Activated CD4-positive, alpha-beta T cell treated with anti-CD3 and anti-CD28 coated beads, Interleukin-2, amount 50 U/mL, for 48 hours (primary cell): ENCODE measurements at regions not wholly inside any gene's neighbourhood (a gene's known extent, or its start where the extent isn't known, plus 50 kb on each side); places are given as distances from the start of the nearest gene placed in this dataset.
"Not testable (repeated sequence)": the region's sequence is repeated elsewhere in the genome, so short reads cannot be mapped to it uniquely, and the experiment has no call there.

Source experiments
- DNase-seq, 2 experiments: peaks; one replicate each; pipeline ENCODE4 v3.0.0-alpha.2; 2020

GRCh38 chr14:89563471-89563870, 146.4 kb upstream of the FOXN3 start:
- no peak for DNase-seq

DNA sequence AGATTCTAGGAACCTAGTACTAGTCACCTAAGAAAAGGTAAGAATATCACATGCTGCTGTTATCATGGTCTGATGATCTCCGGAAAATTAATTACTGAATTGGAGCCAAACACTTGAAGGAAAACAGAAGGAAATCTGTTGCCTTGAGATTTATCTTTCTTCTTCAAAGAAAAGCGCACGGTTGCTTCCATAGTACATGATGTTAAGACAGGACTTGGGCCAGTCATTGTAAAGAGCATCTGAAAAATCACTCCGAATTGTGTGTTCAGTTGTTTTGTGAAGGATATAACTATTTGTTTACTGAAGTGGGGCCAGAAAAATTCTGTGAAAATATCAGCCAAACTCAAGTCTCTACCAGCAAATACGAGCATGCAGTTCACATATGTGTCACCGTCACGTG, 134.9 kb upstream of the FOXN3 start:
- DNase-seq: no peak

- no peak for DNase-seq
Observed at GRCh38 chr14:89551432-89551831, 134.4 kb upstream of the FOXN3 start.

DNA sequence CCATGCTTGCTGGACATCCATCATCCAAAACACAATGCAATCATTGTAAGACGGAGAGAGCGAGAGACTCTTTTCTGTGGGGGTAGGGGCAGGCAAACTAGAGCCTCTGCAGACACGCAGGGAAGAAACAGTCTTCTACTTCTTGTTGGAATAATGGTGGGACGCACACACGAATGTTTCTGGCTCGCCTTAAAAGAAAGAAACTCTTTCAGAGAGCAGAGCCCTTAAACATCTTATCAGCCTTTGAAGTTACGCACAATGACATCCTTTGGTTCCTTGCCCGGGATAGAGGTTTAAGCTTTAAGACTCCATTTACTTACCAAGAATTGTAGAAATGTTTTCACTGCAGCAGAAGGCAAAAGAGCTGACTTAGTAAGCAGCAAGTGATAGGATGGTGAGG, 133.8 kb upstream of the FOXN3 start:
- DNase-seq: no peak

DNA sequence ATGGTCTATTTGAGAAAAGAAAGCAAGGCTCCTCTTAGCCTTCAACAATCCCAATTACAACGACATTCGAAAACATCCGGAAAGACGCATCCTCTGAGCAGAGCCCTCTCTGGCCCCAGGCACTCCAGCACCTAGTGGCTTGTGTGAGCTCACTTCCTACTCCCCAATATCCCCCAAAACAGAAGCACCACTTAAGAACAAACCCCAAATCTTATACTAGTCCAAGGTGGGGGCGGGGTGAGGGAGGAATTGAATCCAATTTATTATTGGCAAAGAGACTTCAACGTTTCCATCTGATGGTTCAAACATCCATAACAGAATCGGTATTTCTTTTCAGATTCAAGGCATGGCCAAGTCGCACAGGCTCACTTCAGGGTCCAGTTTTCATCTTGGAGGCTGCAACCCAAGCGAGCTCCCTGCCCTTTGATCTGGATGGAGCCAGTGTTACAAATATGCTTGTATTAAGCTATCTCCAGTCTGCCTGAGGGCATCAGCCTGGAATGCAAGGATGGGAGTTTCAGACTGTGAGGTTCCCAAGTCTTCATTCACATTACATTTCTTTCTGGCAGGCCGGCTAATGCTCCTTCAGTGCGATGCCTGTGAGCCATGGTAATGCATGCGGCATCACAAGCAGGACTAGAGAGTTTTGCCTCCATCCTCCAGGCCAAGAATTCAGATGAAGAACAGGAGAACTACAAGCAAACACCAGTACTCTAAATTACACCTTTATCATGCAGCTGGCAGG, 132.5 kb upstream of the FOXN3 start:
- DNase-seq: no peak

DNA sequence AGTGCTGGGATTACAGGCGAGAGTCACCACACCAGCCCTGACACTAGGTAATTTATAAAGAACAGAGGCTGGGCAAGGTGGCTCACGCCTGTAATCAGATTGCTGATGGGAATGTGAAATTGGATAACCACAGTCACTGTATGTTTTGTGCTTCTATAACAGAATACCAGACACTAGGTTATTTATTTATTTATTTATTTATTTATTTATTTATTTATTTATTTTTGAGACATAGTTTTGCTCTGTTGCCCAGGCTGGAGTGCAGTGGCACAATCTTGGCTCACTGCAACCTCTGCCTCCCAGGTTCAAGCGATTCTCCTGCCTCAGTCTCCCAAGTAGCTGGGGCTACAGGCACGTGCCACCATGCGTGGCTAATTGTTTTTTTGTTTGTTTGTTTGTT, 130.0 kb upstream of the FOXN3 start:
- not testable (repeated sequence) for DNase-seq

GRCh38 chr14:89544636-89545301, 127.7 kb upstream of the FOXN3 start:
- DNase-seq: no peak

GRCh38 chr14:89543425-89543790, 126.4 kb upstream of the FOXN3 start:
- DNase-seq: no peak

DNA sequence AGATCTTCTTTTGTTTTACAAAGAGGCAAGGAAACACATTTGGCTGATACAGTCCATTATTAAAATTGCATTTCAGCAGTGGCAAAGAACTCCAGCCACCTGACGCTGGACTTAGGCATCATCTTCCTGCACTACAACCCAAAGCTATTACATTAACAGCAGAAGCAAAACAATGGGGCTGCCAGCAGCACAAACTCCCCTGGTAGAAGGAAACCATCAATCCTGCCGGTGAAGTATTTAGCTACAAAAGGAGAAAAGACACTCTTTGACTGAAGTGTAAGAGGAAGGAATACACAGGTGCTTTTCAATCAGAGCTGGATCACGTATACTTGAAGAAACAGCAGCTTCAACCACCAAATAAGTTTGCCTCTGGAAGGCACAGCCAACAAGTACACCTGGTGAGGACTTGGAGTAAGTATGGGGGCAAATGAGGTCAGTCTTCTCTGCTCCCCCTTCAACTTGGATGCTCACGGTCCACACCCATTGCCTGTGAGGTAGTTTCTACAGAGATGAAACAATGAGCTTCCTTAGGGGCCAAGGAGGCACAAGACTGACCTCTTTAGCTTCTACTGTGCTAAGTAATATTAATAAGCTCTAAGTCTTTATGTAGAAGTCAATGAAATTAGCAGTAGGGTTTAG, 125.9 kb upstream of the FOXN3 start:
- DNase-seq: no peak

DNA sequence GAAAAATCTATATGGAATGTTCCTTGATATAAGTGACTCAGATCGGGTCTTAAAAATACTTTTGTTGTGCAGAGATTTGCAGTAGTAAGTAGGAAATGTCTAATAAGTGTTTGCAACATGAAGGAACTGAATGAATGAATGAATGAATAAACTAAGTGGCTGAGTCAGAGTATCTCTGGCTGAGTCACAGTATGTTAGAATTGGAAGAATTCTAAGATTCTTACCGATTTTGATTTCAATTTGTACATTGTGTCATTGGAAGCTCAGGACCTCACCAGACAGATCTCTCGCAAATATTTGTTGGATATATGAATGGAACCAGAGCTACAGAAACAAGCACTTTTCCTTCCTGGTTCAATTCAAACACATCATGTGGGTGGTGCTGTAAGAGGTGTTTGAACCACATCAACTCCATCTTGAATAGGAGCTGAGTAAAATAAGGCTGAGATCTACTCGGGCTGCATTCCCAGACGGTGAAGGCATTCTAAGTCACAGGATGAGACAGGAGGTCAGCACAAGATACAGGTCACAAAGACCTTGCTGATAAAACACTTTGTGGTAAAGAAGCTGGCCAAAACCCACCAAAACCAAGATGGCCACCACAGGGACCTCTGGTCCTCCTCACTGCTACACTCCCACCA, 123.9 kb upstream of the FOXN3 start:
- no peak for DNase-seq

DNA sequence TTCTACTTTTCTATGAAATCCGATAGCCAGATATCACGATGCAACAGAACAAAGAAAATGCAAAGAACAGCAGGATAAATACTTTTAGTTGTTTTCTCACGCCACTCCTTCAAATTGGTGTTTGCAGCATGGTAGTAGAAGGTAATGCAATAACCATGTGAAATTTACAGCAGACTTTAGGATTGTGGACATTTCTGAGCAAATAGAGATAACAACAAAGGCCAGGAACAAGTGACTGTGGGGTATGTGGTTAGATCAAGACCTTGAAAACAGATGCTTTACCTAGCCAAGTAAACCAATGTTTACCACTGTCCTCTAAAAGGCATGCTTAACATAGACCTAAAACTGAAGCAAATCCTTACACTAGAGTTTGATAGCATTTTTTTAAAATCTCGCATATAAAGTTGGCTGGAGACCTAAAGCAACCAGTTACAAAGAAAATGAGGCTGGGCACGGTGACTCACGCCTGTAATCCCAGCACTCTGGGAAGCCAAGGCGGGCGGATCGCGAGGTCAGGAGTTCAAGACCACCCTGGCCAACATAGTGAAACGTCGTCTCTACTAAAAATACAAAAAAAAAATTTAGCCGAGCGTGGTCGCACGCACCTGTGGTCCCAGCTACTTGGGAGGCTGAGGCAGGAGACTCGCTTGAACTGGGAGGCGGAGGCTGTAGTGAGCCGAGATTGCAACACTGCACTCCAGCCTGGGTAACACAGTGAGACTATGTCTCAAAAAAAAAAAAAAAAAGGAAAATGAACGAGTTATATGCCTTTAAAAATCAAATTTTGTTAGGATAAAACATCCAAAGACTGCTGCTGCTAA, 123.2 kb upstream of the FOXN3 start:
- DNase-seq: no peak

DNA sequence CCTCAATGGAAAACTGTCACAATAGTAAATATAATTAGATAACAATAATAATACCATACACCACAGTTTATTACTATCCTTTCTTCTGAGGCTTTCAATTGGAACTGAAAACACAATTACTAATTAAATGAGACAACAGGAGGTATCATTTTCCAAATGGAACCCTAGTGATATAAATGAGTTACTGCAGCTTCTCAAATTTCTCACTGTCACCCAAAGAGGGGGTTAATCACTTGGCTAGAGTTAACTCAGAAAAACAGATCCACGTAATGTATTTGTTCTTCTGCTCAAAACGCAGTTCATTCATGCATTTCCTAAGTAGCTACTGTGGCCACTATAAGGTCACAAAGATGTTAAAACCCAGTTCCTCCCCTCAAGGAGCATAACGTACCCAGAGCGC, 120.9 kb upstream of the FOXN3 start:
- no peak for DNase-seq

- no peak for DNase-seq
Observed at GRCh38 chr14:89534902-89535685, 118.1 kb upstream of the FOXN3 start.

DNA sequence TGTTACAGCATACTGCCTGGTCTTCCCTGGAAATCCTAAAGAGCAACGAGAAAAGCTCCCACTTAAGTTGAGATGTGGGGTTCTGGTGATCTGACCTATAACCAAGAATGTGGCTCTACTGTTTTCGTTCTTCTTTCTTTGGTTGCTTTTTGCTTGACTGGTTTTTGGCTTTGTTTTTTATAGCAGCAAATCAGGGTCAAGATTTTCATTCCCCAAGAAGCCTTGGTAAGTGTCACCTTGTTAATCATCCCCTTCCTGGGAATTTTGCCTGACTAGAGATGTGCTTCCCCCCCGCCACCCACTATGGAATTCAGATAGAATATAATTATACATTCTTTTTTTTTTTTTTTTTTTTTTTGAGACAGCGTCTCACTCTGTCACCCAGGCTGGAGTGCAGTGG, 116.7 kb upstream of the FOXN3 start:
- DNase-seq: no peak

DNA sequence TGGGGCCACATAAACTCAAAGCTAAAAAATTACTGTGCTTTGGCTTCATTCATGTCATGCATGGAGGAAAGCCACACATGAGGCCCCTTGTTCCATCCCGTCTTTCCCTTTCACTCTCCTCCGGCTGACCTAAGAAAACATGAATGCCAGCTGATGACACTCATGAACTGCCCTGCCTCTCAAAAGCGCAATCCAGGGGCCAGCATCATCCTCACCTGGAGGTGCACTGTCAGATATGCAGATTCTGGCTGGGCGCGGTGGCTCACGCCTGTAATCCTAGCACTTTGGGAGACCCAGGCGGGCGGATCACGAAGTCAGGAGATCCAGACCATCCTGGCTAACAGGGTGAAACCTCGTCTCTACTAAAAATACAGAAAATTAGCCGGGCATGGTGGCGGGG, 116.1 kb upstream of the FOXN3 start:
- no peak for DNase-seq

DNA sequence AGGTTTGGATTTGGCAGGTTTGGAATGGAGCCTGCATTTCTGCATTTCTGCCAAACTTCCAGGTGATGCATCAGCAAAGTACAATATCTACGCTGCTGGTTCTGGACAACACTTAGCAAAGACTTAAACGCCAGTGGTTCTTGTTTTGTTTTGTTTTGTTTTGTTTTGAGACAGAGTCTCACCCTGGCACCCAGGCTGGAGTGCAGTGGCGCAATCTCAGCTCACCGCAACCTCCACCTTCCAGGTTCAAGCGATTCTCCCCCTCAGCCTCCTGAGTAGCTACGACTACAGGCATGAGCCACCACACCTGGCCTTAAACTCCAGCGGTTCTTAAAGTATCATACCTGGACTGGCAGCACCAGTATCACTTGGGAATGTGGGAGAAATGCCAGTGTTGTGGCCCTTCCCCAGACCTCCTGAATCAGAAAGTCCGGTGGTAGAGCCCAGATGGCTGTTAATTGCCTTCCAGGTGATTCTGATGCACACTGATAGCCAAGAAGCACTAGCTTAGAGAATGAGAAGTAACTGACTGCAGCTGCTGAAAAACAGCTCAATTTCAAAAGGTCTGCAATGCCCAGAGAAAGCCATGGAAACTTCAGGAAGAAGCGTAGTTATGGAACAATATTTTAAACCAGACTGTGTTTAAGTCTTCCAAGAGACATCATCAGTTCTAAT, 114.8 kb upstream of the FOXN3 start:
- DNase-seq: no peak

DNA sequence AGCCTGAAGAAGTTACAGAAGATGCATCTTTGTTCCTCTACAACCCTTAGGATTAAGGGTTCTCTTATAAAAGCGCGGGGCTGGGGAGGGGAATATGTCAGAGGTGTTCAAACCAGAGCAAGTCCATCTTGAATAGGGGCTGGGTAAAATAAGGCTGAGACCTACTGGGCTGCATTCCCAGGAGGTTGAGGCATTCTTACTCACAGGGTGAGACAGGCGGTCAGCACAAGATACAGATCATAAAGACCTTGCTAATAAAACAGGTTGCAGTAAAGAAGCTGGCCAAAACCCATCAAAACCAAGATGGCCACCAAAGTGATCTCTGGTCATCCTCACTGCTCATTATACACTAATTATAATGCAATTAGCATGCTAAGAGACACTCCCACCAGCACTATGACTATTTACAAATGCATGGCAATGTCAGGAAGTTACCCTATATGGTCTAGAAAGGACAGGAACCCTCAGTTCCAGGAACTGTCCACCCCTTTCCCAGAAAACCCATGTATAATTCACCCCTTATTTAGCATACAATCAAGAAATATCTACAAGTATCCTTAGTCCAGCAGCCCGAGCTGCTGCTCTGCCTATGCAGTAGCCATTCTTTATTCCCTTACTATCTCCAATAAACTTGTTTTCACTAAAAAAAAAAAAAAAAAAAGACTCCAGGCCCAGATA, 108.1 kb upstream of the FOXN3 start:
- no peak for DNase-seq

DNA sequence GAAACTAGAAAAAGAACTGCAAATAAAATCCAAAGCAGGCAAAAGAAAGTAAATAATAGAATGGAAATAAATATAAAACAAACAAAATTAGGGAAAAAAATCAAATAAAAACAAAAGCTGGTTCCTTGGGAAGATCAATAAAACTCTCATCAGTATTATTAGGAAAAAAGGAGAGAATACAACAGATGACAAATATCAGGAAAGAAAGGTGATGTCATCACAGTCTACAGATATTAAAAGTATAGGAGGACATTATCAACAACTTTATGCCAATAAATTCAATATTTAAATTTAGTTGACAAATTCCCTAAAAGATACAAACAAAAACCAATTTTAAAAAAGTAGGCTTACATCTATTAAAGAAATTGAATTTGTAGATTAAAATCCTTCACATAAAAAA, 107.4 kb upstream of the FOXN3 start:
- no peak for DNase-seq

- no peak for DNase-seq
Observed at GRCh38 chr14:89521988-89522387, 105.0 kb upstream of the FOXN3 start.

DNA sequence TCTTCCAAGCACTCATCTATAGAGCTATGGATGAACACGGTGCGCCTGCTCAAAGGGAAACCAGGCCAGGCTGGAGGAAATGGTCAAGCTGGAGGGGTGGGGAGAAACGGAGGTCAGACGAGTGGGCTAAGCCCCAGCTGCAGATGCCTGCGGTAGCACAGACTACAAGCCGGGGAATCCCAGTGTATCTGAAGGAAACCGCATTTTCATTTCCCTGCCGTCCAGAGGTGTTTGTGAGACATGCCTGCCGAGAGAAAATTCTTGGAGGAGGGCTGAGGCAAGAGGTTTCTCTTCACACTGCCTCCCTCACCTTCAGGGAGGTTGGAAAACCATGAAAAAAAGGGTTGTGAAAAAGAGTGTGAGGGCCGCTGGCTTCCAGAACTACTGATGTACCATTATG, 102.0 kb upstream of the FOXN3 start:
- no peak for DNase-seq

GRCh38 chr14:89516173-89516572, 99.1 kb upstream of the FOXN3 start:
- no peak for DNase-seq
